ENCODE measurements at regions not wholly inside any gene's neighbourhood (a gene's known extent, or its start where the extent isn't known, plus 50 kb on each side); places are given as distances from the start of the nearest gene placed in this dataset.

DNA sequence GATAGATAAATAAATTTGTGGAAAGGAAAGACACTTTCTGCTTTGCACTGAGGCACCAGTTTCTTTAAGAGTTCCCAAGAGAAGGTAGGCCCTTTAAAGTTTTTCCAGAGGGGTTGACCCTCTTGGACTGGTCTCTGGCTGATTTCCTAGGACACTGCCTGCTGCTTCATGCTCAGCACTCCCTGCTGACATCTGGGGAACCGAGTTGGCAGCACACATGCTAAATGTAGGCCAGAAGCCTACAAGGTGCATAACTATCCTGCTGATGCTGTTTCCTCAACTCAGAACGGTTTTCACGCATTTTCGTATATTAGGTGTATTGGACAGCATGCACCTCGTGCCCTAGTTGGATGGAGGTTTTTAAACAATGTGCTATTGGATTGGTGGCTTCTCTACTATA, 887.2 kb upstream of the SEL1L start:
- H3K4me3 ChIP-seq (ENCODE audit: low read length), result no peak overlapping the region
- no peak overlapping the region for H3K9ac ChIP-seq (ENCODE audit: low read length)
- H3K4me1 ChIP-seq (ENCODE audit: low read length), result no peaks in the 10 kb centered on the region
- H3K4me2 ChIP-seq (ENCODE audit: low read depth, low read length, poor library complexity, severe bottlenecking), result no peak overlapping the region
- H3K27ac ChIP-seq (ENCODE audit: low read length), result no peak overlapping the region
- peaks cover 71% of the 10 kb centered on the region for H3K9me3 ChIP-seq (ENCODE audit: low read length)
- DNase-seq, result no peak
- no peaks in the 10 kb centered on the region for H3K9me2 ChIP-seq (replicated peaks; ENCODE audit: insufficient read depth, low read length)
- no peaks in the 10 kb centered on the region for H3K36me3 ChIP-seq (ENCODE audit: insufficient read depth, low read length)
- no peaks in the 10 kb centered on the region for H3K79me2 ChIP-seq (ENCODE audit: low read length)
- no peak overlapping the region for H2AFZ ChIP-seq (ENCODE audit: low read length)
- H3K27me3 ChIP-seq (ENCODE audit: low read length), result no peaks in the 10 kb centered on the region
- no peaks in the 10 kb centered on the region for H4K20me1 ChIP-seq (ENCODE audit: insufficient read depth, low read depth, low read length)

DNA sequence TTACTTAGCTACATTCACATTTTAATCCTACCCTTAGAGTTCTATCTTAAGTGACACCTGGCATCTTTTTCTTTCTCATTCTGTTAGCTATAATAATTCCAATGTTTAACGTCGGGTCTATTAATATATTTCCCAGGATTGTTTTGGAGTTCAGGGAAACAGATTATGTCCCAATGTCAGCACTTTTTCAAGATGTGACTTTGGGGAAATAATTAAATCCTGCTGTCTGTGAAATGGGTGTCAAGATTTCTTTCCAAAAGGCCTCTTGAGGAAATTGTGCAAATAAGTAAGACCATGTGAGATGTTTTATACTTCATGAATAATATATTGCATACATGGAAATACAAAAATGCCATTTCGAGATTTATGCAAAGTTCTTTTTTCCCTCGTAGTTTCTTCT, 887.6 kb upstream of the SEL1L start:
- Histone ChIP-seq H3K27me3 (ENCODE audit: low read length) (no peaks in the 10 kb centered on the region), H3K36me3 (ENCODE audit: insufficient read depth, low read length) (no peaks in the 10 kb centered on the region), H3K9ac (ENCODE audit: low read length) (no peak overlapping the region), H4K20me1 (ENCODE audit: insufficient read depth, low read depth, low read length) (no peaks in the 10 kb centered on the region), H3K4me1 (ENCODE audit: low read length) (no peaks in the 10 kb centered on the region), H3K9me3 (ENCODE audit: low read length) (peaks cover 71% of the 10 kb centered on the region), H2AFZ (ENCODE audit: low read length) (no peak overlapping the region), H3K79me2 (ENCODE audit: low read length) (no peaks in the 10 kb centered on the region), H3K4me2 (ENCODE audit: low read depth, low read length, poor library complexity, severe bottlenecking) (no peak overlapping the region), H3K4me3 (ENCODE audit: low read length) (no peak overlapping the region), H3K27ac (ENCODE audit: low read length) (no peak overlapping the region), H3K9me2 (replicated peaks; ENCODE audit: insufficient read depth, low read length) (no peaks in the 10 kb centered on the region)
- no peak for DNase-seq

DNA sequence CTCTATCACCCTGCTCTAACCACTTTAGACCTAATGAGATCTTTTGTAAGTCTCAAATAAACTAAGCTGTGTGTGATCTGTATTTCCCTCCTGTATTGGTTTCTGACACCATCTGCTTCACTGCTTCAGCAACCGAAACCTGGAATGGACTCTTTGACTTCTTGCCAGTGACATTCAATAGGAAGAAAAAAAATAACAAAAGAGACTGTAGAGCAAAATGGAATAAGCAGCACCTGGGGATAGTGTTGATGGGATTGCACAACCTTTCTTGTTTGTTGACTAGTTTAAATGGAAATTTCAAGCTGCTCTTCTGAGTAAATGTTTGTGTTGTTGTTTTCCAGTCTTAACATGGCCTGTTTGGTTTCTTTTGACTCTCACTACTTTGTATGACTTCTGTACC, 888.6 kb upstream of the SEL1L start:
- Histone ChIP-seq H2AFZ (ENCODE audit: low read length) (no peak overlapping the region), H3K9me2 (replicated peaks; ENCODE audit: insufficient read depth, low read length) (no peaks in the 10 kb centered on the region), H3K4me1 (ENCODE audit: low read length) (no peaks in the 10 kb centered on the region), H3K4me2 (ENCODE audit: low read depth, low read length, poor library complexity, severe bottlenecking) (no peak overlapping the region), H3K27ac (ENCODE audit: low read length) (no peak overlapping the region), H3K9me3 (ENCODE audit: low read length) (peaks cover 64% of the 10 kb centered on the region), H3K36me3 (ENCODE audit: insufficient read depth, low read length) (no peaks in the 10 kb centered on the region), H3K9ac (ENCODE audit: low read length) (no peak overlapping the region), H3K27me3 (ENCODE audit: low read length) (no peaks in the 10 kb centered on the region), H4K20me1 (ENCODE audit: insufficient read depth, low read depth, low read length) (no peaks in the 10 kb centered on the region), H3K79me2 (ENCODE audit: low read length) (no peaks in the 10 kb centered on the region), H3K4me3 (ENCODE audit: low read length) (no peak overlapping the region)
- DNase-seq, result no peak

DNA sequence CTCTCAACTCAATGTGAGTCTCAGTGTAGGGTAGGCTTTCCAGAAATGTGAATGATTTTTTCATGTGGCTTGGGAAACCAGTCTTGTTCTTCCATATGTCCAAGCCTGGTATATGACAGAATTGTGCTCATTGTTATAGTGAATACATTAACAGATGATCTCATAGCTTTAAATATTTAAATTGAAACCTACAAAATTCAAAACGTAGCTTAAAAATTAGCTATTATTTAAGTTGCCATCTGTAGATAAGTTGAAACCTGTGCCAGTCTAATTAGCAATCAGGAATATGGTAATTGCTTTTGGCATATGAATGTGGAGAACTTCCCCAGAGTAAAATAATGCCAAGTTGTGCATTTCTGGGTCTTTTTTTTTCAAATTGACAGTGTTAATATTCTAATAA, 891.6 kb upstream of the SEL1L start:
- Histone ChIP-seq H3K9ac (ENCODE audit: low read length) (no peak overlapping the region), H3K4me2 (ENCODE audit: low read depth, low read length, poor library complexity, severe bottlenecking) (no peak overlapping the region), H3K27ac (ENCODE audit: low read length) (no peak overlapping the region), H3K9me2 (replicated peaks; ENCODE audit: insufficient read depth, low read length) (no peaks in the 10 kb centered on the region), H3K9me3 (ENCODE audit: low read length) (peaks cover 66% of the 10 kb centered on the region), H3K4me3 (ENCODE audit: low read length) (no peak overlapping the region), H4K20me1 (ENCODE audit: insufficient read depth, low read depth, low read length) (no peaks in the 10 kb centered on the region), H3K36me3 (ENCODE audit: insufficient read depth, low read length) (no peaks in the 10 kb centered on the region), H2AFZ (ENCODE audit: low read length) (no peak overlapping the region), H3K27me3 (ENCODE audit: low read length) (no peaks in the 10 kb centered on the region), H3K79me2 (ENCODE audit: low read length) (no peaks in the 10 kb centered on the region), H3K4me1 (ENCODE audit: low read length) (no peaks in the 10 kb centered on the region)
- DNase-seq, result no peak

DNA sequence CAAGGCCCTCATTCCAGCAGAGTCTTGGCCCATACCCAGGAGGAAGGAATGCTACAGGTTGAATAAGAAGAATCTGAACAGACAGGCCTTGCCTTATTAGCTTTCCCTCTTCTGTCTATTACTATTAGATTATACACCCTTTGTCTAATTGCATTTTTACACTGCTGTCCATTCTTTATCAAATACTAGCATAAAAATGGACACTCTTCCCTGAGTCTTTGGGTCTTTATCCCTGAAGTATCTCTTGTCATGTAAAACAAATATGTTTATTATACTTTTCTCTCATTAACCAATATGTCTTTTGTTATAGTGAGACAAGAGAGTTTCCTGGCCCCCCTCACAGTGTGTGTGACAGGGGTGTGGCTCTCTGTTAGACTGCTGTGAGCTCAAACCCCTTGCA, 897.4 kb upstream of the SEL1L start:
- no peaks in the 10 kb centered on the region for H4K20me1 ChIP-seq (ENCODE audit: insufficient read depth, low read depth, low read length)
- H3K9me2 ChIP-seq (replicated peaks; ENCODE audit: insufficient read depth, low read length), result no peaks in the 10 kb centered on the region
- no peak overlapping the region for H3K27ac ChIP-seq (ENCODE audit: low read length)

DNA sequence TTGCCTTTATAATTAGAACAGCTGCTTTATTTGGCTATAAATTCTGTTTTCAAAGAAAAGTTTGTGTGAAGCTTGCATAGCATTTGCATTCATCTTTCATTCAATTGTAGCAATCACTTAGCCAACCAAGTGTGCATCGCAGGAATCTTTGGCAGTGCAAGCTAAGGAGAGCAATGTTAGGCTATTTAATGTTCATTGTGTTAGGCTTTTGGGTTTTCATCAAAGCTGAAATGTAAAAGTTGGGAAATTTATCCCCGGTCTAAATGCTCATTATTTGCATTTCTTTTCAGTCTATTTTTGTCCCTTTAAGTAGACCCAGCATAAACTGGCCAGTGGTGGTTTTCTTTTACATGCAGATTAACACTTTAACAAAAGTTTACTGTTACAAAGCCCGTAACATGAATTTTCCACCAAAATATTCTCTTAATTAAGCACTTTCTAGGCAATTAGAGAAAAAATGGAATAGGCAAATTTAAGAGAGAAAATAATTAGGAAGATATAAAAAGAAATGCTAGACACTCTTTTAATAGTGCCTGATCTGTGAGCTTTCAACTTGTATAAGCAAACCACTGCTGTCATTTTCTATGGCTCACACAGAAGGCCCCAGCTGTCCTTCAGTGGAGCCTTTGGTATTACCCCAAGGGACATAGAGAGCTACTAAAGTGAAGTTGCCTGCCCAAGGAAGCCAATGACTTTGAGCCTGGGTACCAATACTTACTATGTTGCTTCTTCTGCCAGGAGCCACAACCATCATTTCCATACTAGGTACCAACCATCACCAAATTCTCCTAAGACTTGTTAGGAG, 898.9 kb upstream of the SEL1L start:
- no peak for DNase-seq
- Histone ChIP-seq H3K4me1 (ENCODE audit: low read length) (no peaks in the 10 kb centered on the region), H3K79me2 (ENCODE audit: low read length) (no peaks in the 10 kb centered on the region), H2AFZ (ENCODE audit: low read length) (no peak overlapping the region), H3K4me3 (ENCODE audit: low read length) (no peak overlapping the region), H3K4me2 (ENCODE audit: low read depth, low read length, poor library complexity, severe bottlenecking) (no peak overlapping the region), H3K27ac (ENCODE audit: low read length) (no peak overlapping the region), H3K9me3 (ENCODE audit: low read length) (peaks cover 83% of the 10 kb centered on the region), H3K36me3 (ENCODE audit: insufficient read depth, low read length) (no peaks in the 10 kb centered on the region), H3K27me3 (ENCODE audit: low read length) (no peaks in the 10 kb centered on the region), H3K9ac (ENCODE audit: low read length) (no peak overlapping the region), H3K9me2 (replicated peaks; ENCODE audit: insufficient read depth, low read length) (no peaks in the 10 kb centered on the region), H4K20me1 (ENCODE audit: insufficient read depth, low read depth, low read length) (no peaks in the 10 kb centered on the region)

More for the DNA sequence above, 897.4 kb upstream of the SEL1L start:
- Histone ChIP-seq H3K79me2 (ENCODE audit: low read length) (no peaks in the 10 kb centered on the region), H3K4me3 (ENCODE audit: low read length) (no peak overlapping the region), H3K36me3 (ENCODE audit: insufficient read depth, low read length) (no peaks in the 10 kb centered on the region), H3K4me1 (ENCODE audit: low read length) (no peaks in the 10 kb centered on the region), H3K9me3 (ENCODE audit: low read length) (peaks cover 79% of the 10 kb centered on the region), H3K4me2 (ENCODE audit: low read depth, low read length, poor library complexity, severe bottlenecking) (no peak overlapping the region), H3K9ac (ENCODE audit: low read length) (no peak overlapping the region), H3K27me3 (ENCODE audit: low read length) (no peaks in the 10 kb centered on the region), H2AFZ (ENCODE audit: low read length) (no peak overlapping the region)
- DNase-seq, result no peak

DNA sequence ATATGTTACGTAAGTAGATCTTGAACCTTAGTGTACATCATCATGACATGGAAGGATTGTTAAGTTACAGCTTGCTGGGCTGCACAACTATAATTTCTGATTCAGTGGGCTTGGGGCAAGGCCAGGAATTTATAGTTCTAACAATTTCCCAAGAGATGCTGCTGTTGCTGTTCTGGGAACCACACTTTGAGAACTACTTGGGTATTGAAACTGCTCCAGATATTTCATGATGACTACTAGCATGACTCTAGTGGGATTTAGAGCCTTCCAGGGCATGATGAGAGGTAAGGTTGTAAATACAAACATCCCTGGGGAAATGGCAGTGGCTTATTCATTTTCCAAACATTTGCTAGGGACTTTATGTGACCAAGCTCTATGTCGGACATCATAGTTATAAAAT, 904.8 kb upstream of the SEL1L start:
- Histone ChIP-seq H3K4me3 (ENCODE audit: low read length) (no peak overlapping the region), H3K9me3 (ENCODE audit: low read length) (peaks cover 70% of the 10 kb centered on the region), H3K4me1 (ENCODE audit: low read length) (no peaks in the 10 kb centered on the region), H4K20me1 (ENCODE audit: insufficient read depth, low read depth, low read length) (no peaks in the 10 kb centered on the region), H3K4me2 (ENCODE audit: low read depth, low read length, poor library complexity, severe bottlenecking) (no peak overlapping the region), H2AFZ (ENCODE audit: low read length) (no peak overlapping the region), H3K27ac (ENCODE audit: low read length) (no peak overlapping the region), H3K9me2 (replicated peaks; ENCODE audit: insufficient read depth, low read length) (no peaks in the 10 kb centered on the region), H3K79me2 (ENCODE audit: low read length) (no peaks in the 10 kb centered on the region), H3K27me3 (ENCODE audit: low read length) (no peaks in the 10 kb centered on the region), H3K9ac (ENCODE audit: low read length) (no peak overlapping the region), H3K36me3 (ENCODE audit: insufficient read depth, low read length) (no peaks in the 10 kb centered on the region)
- DNase-seq, result no peak

DNA sequence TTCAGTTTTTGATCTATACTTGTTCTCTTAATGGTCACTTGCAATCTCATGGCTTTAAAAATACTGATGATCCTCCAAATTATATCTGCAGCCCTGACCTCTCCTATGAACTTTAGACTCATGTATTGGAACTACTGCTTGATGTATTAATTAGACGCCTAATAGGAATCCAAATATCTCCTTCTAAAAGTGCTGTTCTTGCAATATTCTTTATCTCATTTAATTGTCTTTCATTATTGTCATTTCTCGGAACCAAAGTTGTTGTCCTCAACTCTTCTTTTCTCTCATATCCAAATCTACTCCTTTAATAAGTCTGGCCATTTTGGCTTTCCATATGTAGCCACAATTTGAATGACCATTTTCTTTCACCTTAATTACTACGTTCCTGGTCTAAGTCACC, 907.6 kb upstream of the SEL1L start:
- Histone ChIP-seq H3K4me1 (ENCODE audit: low read length) (no peaks in the 10 kb centered on the region), H3K9me2 (replicated peaks; ENCODE audit: insufficient read depth, low read length) (no peaks in the 10 kb centered on the region), H3K79me2 (ENCODE audit: low read length) (no peaks in the 10 kb centered on the region), H3K27ac (ENCODE audit: low read length) (no peak overlapping the region), H3K9ac (ENCODE audit: low read length) (no peak overlapping the region), H3K4me2 (ENCODE audit: low read depth, low read length, poor library complexity, severe bottlenecking) (no peak overlapping the region), H2AFZ (ENCODE audit: low read length) (no peak overlapping the region), H3K27me3 (ENCODE audit: low read length) (no peaks in the 10 kb centered on the region), H3K4me3 (ENCODE audit: low read length) (no peak overlapping the region), H3K36me3 (ENCODE audit: insufficient read depth, low read length) (no peaks in the 10 kb centered on the region), H4K20me1 (ENCODE audit: insufficient read depth, low read depth, low read length) (no peaks in the 10 kb centered on the region), H3K9me3 (ENCODE audit: low read length) (peaks cover 62% of the 10 kb centered on the region)
- DNase-seq, result no peak
